ENCODE measurements at regions not wholly inside any gene's neighbourhood (a gene's known extent, or its start where the extent isn't known, plus 50 kb on each side); places are given as distances from the start of the nearest gene placed in this dataset.

DNA sequence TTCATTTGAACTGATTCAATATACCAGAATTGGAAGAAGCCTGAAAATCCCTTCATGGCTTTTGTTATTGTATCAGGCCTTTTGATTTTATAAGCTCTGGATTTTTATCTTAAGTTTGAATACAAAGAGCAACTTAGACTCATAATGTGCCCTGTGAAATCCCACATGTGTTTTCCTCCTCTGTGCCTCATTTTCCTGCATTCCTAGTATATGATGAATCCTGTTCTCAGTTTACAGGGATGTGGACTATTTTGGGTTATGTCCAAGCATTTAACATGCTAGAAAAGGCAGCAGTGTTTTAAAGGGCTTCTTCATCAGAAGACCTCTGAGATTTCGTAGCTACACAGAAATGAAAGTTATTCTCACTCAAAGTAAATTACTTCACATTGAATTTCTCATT is 455.0 kb downstream of the RFPL4B start:
- TF ChIP-seq TAF1 (IDR thresholded peaks at IDR 0.05; ENCODE audit: borderline replicate concordance, insufficient read depth, low read length) = no peak
- TF ChIP-seq FOXP2 (optimal IDR thresholded peaks at IDR 0.05; ENCODE audit: borderline replicate concordance, extremely low read depth, extremely low read length, insufficient read depth) = no peak
- no peak for TF ChIP-seq SIN3A (IDR thresholded peaks at IDR 0.05; ENCODE audit: borderline replicate concordance, insufficient read depth, low read length)
- TF ChIP-seq, protein P1, sequence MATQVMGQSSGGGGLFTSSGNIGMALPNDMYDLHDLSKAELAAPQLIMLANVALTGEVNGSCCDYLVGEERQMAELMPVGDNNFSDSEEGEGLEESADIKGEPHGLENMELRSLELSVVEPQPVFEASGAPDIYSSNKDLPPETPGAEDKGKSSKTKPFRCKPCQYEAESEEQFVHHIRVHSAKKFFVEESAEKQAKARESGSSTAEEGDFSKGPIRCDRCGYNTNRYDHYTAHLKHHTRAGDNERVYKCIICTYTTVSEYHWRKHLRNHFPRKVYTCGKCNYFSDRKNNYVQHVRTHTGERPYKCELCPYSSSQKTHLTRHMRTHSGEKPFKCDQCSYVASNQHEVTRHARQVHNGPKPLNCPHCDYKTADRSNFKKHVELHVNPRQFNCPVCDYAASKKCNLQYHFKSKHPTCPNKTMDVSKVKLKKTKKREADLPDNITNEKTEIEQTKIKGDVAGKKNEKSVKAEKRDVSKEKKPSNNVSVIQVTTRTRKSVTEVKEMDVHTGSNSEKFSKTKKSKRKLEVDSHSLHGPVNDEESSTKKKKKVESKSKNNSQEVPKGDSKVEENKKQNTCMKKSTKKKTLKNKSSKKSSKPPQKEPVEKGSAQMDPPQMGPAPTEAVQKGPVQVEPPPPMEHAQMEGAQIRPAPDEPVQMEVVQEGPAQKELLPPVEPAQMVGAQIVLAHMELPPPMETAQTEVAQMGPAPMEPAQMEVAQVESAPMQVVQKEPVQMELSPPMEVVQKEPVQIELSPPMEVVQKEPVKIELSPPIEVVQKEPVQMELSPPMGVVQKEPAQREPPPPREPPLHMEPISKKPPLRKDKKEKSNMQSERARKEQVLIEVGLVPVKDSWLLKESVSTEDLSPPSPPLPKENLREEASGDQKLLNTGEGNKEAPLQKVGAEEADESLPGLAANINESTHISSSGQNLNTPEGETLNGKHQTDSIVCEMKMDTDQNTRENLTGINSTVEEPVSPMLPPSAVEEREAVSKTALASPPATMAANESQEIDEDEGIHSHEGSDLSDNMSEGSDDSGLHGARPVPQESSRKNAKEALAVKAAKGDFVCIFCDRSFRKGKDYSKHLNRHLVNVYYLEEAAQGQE (IDR thresholded peaks at IDR 0.05; ENCODE audit: insufficient read depth in 1 of 2, low read depth in 2 of 2, low read length in 2 of 2) = no peak
- TF ChIP-seq POLR2AphosphoS5 (IDR thresholded peaks at IDR 0.05; ENCODE audit: low read depth, low read length) = no peak

DNA sequence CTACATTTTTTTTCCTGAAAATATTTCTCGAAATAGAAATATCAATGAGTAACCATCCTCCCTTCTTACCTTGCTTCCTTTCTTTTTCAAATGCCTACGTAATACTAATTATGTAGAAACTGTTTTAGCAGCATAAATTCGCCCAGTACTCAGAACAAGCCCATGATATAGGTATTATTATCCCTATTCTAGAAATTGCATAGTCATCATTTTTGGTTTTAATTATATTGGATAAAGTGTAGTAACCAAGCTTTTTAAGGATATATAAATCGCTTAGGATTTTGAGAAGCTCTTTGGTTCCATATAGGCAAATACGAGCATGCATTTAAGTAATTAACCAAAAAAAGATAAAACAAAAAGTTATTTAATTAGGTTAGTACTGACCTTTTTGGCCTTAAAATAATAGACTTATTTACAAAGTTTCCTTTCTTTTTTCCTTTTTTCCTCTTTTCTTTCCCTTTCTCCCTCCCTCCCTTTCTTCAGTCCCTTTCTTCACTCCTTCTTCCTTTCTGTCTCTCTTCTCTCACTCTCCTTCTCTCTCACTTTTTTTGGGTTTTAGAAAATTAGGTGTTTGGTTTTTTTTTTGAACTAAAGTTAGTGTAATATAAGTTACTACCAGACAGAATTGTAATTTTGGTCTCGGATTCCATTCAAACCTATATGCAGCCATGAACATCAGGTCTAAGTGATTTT is 457.7 kb downstream of the RFPL4B start:
- TF ChIP-seq SIN3A (IDR thresholded peaks at IDR 0.05; ENCODE audit: borderline replicate concordance, insufficient read depth, low read length) (no peak), FOXP2 (optimal IDR thresholded peaks at IDR 0.05; ENCODE audit: borderline replicate concordance, extremely low read depth, extremely low read length, insufficient read depth) (no peak), POLR2AphosphoS5 (IDR thresholded peaks at IDR 0.05; ENCODE audit: low read depth, low read length) (no peak), TAF1 (IDR thresholded peaks at IDR 0.05; ENCODE audit: borderline replicate concordance, insufficient read depth, low read length) (no peak)
- TF ChIP-seq, protein P1 (IDR thresholded peaks at IDR 0.05; ENCODE audit: insufficient read depth in 1 of 2, low read depth in 2 of 2, low read length in 2 of 2) = no peak

DNA sequence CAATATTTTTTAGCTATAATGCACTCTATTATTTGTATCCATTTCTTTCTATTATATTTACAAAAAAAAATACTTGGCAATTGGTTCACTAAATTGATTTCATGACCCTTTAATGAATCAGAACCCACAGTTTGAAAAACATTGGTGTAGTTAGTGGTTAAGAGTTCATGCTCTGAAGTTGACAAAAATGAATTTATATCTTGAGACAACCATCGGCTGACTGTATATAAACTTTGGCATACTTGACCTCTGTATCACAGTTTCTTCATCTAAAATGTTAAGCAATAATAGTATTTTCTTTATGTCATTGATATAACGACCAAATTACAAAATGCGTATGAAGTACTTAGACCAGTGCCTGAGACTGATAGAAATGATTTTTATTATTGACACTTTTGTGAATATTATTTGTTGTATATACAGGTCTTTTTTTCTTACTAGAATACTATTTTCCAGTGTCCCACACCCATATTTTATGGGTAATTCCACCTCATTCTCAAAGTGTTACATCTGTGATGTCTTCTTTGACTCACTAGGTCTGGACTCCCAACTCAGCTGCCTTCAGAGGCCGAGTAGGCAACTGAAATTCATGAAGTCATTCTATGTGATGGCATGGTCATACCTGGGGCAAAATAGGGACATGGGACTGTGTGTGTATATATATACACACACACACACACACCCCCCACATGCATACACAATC is 459.2 kb downstream of the RFPL4B start:
- TF ChIP-seq, protein P1 (IDR thresholded peaks at IDR 0.05; ENCODE audit: insufficient read depth in 1 of 2, low read depth in 2 of 2, low read length in 2 of 2) = no peak
- no peak for TF ChIP-seq POLR2AphosphoS5 (IDR thresholded peaks at IDR 0.05; ENCODE audit: low read depth, low read length)
- TF ChIP-seq TAF1 (IDR thresholded peaks at IDR 0.05; ENCODE audit: borderline replicate concordance, insufficient read depth, low read length) = no peak
- TF ChIP-seq SIN3A (IDR thresholded peaks at IDR 0.05; ENCODE audit: borderline replicate concordance, insufficient read depth, low read length) = no peak
- TF ChIP-seq FOXP2 (optimal IDR thresholded peaks at IDR 0.05; ENCODE audit: borderline replicate concordance, extremely low read depth, extremely low read length, insufficient read depth) = no peak

DNA sequence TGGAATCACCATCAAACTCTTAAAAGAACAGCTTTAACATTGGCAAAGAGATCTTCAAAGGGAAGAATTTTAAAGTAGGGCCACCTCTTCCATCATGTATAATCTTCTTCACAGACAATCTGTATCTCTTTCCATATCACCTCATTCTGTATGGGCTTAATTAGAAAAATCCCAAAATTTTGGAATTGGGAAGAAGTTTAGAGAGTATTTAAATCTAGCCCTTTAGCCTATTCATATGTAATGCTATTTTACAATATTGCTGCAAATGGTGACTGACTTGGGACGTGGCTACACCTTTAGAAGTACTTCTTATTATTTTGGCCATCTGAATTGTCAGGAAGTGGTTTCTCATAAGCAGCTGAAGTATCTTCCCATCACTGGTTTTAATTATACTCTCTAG is 474.3 kb downstream of the RFPL4B start:
- TF ChIP-seq, protein P1 (IDR thresholded peaks at IDR 0.05; ENCODE audit: insufficient read depth in 1 of 2, low read depth in 2 of 2, low read length in 2 of 2) = no peak
- TF ChIP-seq FOXP2 (optimal IDR thresholded peaks at IDR 0.05; ENCODE audit: borderline replicate concordance, extremely low read depth, extremely low read length, insufficient read depth) (no peak), POLR2AphosphoS5 (IDR thresholded peaks at IDR 0.05; ENCODE audit: low read depth, low read length) (no peak), SIN3A (IDR thresholded peaks at IDR 0.05; ENCODE audit: borderline replicate concordance, insufficient read depth, low read length) (no peak), TAF1 (IDR thresholded peaks at IDR 0.05; ENCODE audit: borderline replicate concordance, insufficient read depth, low read length) (no peak)
